Caco-2 (cell line): ENCODE measurements at regions not wholly inside any gene's neighbourhood (a gene's known extent, or its start where the extent isn't known, plus 50 kb on each side); places are given as distances from the start of the nearest gene placed in this dataset.

Experiments
- BruUV-seq: library from RNA; stranded (reverse); fragments of 400-500 nt; replicated peaks from 2 replicates; lab custom pipeline; 2021; lab: Mats Ljungman, UMichigan
- CTCF ChIA-PET: fragments of 300-600 bp; sonication (Branson Sonifier 250); formaldehyde crosslinking; loops from one replicate; lab custom pipeline; 2022; ENCODE audit warnings: antibody characterized with exemption; lab: Charles Lee
- POLR2A ChIA-PET: fragments of 300-600 bp; sonication (Branson Sonifier 250); formaldehyde crosslinking; loops from one replicate; lab custom pipeline; 2022; ENCODE audit warnings: antibody characterized with exemption; lab: Charles Lee
- DNase-seq, 2 experiments: peaks; one replicate each; pipeline versions ENCODE4 v3.0.0 to v3.0.0-alpha.2; 2020 to 2022
- H3K27me3 ChIP-seq: replicated peaks from 2 replicates; pipeline ENCODE4 v1.6.0; 2011; ENCODE audit warnings: low read length; ENCODE audit not compliant: control insufficient read depth, insufficient read depth
- H3K36me3 ChIP-seq: 2 replicates; pipeline ENCODE4 v1.5.1; 2011; ENCODE audit warnings: low read length; ENCODE audit not compliant: control insufficient read depth, insufficient read depth
- H3K4me1 ChIP-seq: fragments of 250-450 bp; sonication (Bioruptor Pico); 2 replicates; pipeline ENCODE4 v1.5.1; 2020; ENCODE audit warnings: mild to moderate bottlenecking
- H3K4me3 ChIP-seq: 2 replicates; pipeline ENCODE4 v1.5.1; 2011; ENCODE audit warnings: low read depth, mild to moderate bottlenecking, control low read depth, low read length
- H3K9me3 ChIP-seq: fragments of 250-450 bp; sonication (Bioruptor Pico); 2 replicates; pipeline ENCODE4 v1.5.1; 2020; ENCODE audit warnings: mild to moderate bottlenecking, moderate library complexity
- H3K27ac Mint-ChIP-seq: one replicate; pipeline ENCODE4 v1.8.0; 2022; ENCODE audit warnings: mixed read lengths; ENCODE audit not compliant: unreplicated experiment
- H3K27me3 Mint-ChIP-seq: one replicate; pipeline ENCODE4 v1.8.0; 2022; ENCODE audit warnings: mixed read lengths; ENCODE audit not compliant: insufficient read depth, unreplicated experiment
- H3K36me3 Mint-ChIP-seq: one replicate; pipeline ENCODE4 v1.8.0; 2022; ENCODE audit warnings: mild to moderate bottlenecking, mixed read lengths; ENCODE audit not compliant: insufficient read depth, unreplicated experiment
- H3K4me1 Mint-ChIP-seq: one replicate; pipeline ENCODE4 v1.8.0; 2022; ENCODE audit warnings: low read depth, mixed read lengths; ENCODE audit not compliant: unreplicated experiment
- H3K4me3 Mint-ChIP-seq: one replicate; pipeline ENCODE4 v1.8.0; 2022; ENCODE audit warnings: mild to moderate bottlenecking, moderate library complexity, mixed read lengths; ENCODE audit not compliant: unreplicated experiment
- H3K9me3 Mint-ChIP-seq: one replicate; pipeline ENCODE4 v1.8.0; 2022; ENCODE audit warnings: mixed read lengths; ENCODE audit not compliant: unreplicated experiment
- intact Hi-C: fragments of 100-400 bp; cut with micrococcal nuclease; formaldehyde crosslinking; loops from one replicate; pipeline ENCODE4 v1.10.0; 2022; ENCODE audit not compliant: unreplicated experiment
- TF ChIP-seq, protein P1 (sequence below), 2 experiments: fragments of 200-600 bp in 1 of 2; IDR thresholded peaks; 1 replicate in 1 of 2; 2 replicates in 1 of 2; pipeline versions ENCODE4 v1.5.1 to v1.8.0; 2011 to 2022; ENCODE audit warnings: antibody characterized with exemption in 1 of 2, control low read depth in 1 of 2, inconsistent platforms in 1 of 2, low read depth in 1 of 2, low read length in 1 of 2, mild to moderate bottlenecking in 1 of 2, moderate library complexity in 1 of 2; ENCODE audit not compliant: insufficient read depth in 1 of 2, severe bottlenecking in 1 of 2, unreplicated experiment in 1 of 2

DNA sequence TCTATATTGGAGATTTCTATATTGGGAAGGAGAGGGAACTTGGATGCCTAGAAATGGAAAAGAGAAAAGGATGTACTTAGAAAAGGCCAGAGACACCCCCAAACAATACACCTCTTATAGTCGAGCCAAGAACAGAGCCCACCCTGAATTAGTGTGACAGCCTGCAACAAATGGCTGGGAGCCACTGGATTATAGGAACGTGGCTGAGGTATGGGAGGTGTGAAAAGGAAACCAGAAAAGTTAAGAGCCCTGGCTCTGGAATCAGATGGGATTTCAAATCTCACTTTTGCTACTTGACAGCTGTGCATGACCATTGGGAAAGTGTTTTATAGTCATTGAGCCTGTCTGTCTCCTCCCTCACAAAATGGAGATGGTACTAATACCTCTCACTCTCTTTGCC, 394.0 kb downstream of the ZNF521 start:
- intact Hi-C loops, result no loop called here
- H3K4me3 ChIP-seq, result no peak overlapping the region
- Mint-ChIP-seq H3K9me3 (no peaks in the 10 kb centered on the region), H3K4me1 (no peaks in the 10 kb centered on the region), H3K27ac (no peak overlapping the region), H3K27me3 (no peaks in the 10 kb centered on the region), H3K4me3 (no peak overlapping the region), H3K36me3 (no peaks in the 10 kb centered on the region)
- TF ChIP-seq, protein P1, sequence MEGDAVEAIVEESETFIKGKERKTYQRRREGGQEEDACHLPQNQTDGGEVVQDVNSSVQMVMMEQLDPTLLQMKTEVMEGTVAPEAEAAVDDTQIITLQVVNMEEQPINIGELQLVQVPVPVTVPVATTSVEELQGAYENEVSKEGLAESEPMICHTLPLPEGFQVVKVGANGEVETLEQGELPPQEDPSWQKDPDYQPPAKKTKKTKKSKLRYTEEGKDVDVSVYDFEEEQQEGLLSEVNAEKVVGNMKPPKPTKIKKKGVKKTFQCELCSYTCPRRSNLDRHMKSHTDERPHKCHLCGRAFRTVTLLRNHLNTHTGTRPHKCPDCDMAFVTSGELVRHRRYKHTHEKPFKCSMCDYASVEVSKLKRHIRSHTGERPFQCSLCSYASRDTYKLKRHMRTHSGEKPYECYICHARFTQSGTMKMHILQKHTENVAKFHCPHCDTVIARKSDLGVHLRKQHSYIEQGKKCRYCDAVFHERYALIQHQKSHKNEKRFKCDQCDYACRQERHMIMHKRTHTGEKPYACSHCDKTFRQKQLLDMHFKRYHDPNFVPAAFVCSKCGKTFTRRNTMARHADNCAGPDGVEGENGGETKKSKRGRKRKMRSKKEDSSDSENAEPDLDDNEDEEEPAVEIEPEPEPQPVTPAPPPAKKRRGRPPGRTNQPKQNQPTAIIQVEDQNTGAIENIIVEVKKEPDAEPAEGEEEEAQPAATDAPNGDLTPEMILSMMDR (IDR thresholded peaks at IDR 0.05; ENCODE audit: insufficient read depth in 1 of 2, low read depth in 1 of 2, low read length in 1 of 2, severe bottlenecking in 1 of 2, unreplicated experiment in 1 of 2), result no peak
- BruUV-seq, result no TSS peak
- DNase-seq, result no peak
- no peaks in the 10 kb centered on the region for H3K36me3 ChIP-seq
- ChIA-PET POLR2A (no interaction called here), CTCF (no interaction called here)
- H3K9me3 ChIP-seq, result no peaks in the 10 kb centered on the region
- no peaks in the 10 kb centered on the region for H3K4me1 ChIP-seq
- H3K27me3 ChIP-seq, result no peaks in the 10 kb centered on the region

DNA sequence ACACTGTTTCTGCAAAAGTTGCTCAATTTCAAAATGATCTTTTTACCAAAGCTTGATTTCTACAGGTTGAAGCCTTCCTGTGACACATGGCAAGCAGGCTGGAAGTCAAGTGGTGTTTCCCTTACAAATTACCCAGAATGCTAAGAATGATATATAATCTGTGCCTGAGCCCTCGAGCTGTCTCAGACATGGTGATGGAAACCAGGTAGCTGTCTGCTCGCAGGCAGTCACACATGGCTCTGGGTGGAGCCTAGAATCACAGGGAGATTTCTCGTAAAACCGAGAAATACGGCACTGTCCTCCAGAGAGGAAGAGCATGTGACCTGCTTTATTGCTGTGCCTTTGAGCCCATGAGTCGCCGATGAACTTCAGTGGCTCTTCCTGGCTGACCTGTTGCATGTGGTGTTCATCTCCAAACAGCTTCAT, 392.9 kb downstream of the ZNF521 start:
- CTCF ChIA-PET, result no interaction called here
- no TSS peak for BruUV-seq

DNA sequence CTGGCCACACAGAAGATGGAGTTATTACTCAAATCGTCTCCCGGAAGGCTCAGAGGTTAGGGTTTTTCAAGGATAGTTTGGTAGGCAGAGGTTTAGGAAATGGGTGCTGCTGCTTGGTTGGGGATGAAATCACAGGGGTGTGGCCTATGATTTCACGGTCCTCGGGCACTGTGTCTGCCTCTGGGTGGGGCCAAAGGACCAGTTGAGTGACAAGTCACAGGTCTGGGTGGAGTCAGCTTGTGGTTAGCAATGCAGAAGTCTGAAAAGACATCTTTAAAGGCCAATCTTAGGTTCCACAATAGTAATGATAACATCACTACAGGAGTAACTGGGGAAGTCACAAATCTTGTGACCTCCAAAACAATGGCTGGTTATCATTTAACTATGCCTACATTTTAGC, 387.8 kb downstream of the ZNF521 start:
- Mint-ChIP-seq H3K4me3 (no peak overlapping the region), H3K36me3 (no peaks in the 10 kb centered on the region), H3K9me3 (no peaks in the 10 kb centered on the region), H3K4me1 (no peaks in the 10 kb centered on the region), H3K27me3 (no peaks in the 10 kb centered on the region), H3K27ac (no peak overlapping the region)
- POLR2A ChIA-PET, result no interaction called here
- TF ChIP-seq, protein P1 (IDR thresholded peaks at IDR 0.05; ENCODE audit: insufficient read depth in 1 of 2, low read depth in 1 of 2, low read length in 1 of 2, severe bottlenecking in 1 of 2, unreplicated experiment in 1 of 2), result no peak
- no peaks in the 10 kb centered on the region for H3K36me3 ChIP-seq
- H3K4me3 ChIP-seq, result no peak overlapping the region
- no peaks in the 10 kb centered on the region for H3K9me3 ChIP-seq
- intact Hi-C loops, result no loop called here
- CTCF ChIA-PET, result no interaction called here
- H3K4me1 ChIP-seq, result no peaks in the 10 kb centered on the region
- H3K27me3 ChIP-seq, result no peaks in the 10 kb centered on the region
- BruUV-seq, result no TSS peak
- peak; percentile 3 to 27 for DNase-seq

More for the DNA sequence above, 392.9 kb downstream of the ZNF521 start:
- H3K9me3 ChIP-seq, result no peaks in the 10 kb centered on the region
- H3K4me1 Mint-ChIP-seq, result no peaks in the 10 kb centered on the region
- H3K9me3 Mint-ChIP-seq, result no peaks in the 10 kb centered on the region
- H3K4me1 ChIP-seq, result no peaks in the 10 kb centered on the region
- no peak overlapping the region for H3K4me3 ChIP-seq
- intact Hi-C loops, result no loop called here
- H3K27me3 Mint-ChIP-seq, result no peaks in the 10 kb centered on the region
- H3K36me3 Mint-ChIP-seq, result no peaks in the 10 kb centered on the region
- H3K27ac Mint-ChIP-seq, result no peak overlapping the region
- no peaks in the 10 kb centered on the region for H3K36me3 ChIP-seq
- POLR2A ChIA-PET, result no interaction called here
- DNase-seq, result no peak
- H3K27me3 ChIP-seq, result no peaks in the 10 kb centered on the region
- H3K4me3 Mint-ChIP-seq, result no peak overlapping the region
- TF ChIP-seq, protein P1 (IDR thresholded peaks at IDR 0.05; ENCODE audit: insufficient read depth in 1 of 2, low read depth in 1 of 2, low read length in 1 of 2, severe bottlenecking in 1 of 2, unreplicated experiment in 1 of 2), result no peak
